Uterus (tissue), 3 donors: ENCODE measurements at regions not wholly inside any gene's neighbourhood (a gene's known extent, or its start where the extent isn't known, plus 50 kb on each side); places are given as distances from the start of the nearest gene placed in this dataset.
"Not testable (repeated sequence)": the region's sequence is repeated elsewhere in the genome, so short reads cannot be mapped to it uniquely, and the experiment has no call there.

Experiments
- DNase-seq, 2 donors: peaks; one replicate each; pipeline ENCODE4 v3.0.0-alpha.2; 2019 to 2020
- H3K27ac ChIP-seq, 2 donors: fragments of 200-600 bp; sonication (generic); 1 replicate in 1 of 2; 2 replicates in 1 of 2; pipeline ENCODE4 v1.5.1; 2016 to 2018
- H3K27me3 ChIP-seq, 2 donors: fragments of 200-600 bp; sonication (generic); one replicate each; pipeline ENCODE4 v1.5.1; 2018 to 2019; ENCODE audit warnings: control low read depth in 1 of 2
- H3K36me3 ChIP-seq, 2 donors: fragments of 200-600 bp; sonication (generic); one replicate each; pipeline ENCODE4 v1.5.1; 2019; ENCODE audit warnings: control low read depth in 1 of 2
- H3K4me1 ChIP-seq, 2 donors: fragments of 200-600 bp; sonication (generic); one replicate each; pipeline ENCODE4 v1.5.1; 2018 to 2019; ENCODE audit warnings: control low read depth in 1 of 2
- H3K4me3 ChIP-seq, 2 donors: fragments of 200-600 bp; sonication (generic); 1 replicate in 1 of 2; 2 replicates in 1 of 2; pipeline ENCODE4 v1.5.1; 2018 to 2019; ENCODE audit warnings: mild to moderate bottlenecking in 1 of 2
- H3K9me3 ChIP-seq, 2 donors: fragments of 200-600 bp; sonication (generic); one replicate each; pipeline ENCODE4 v1.5.1; 2019; ENCODE audit warnings: control low read depth in 1 of 2
- CTCF ChIP-seq, 4 experiments: fragments of 200-600 bp in 2 of 4; fragments of 450-650 bp in 2 of 4; sonication (generic) in 2 of 4; IDR thresholded peaks; one replicate each; pipeline ENCODE4 v1.5.1; 2016 to 2019; ENCODE audit warnings: antibody characterized with exemption in 4 of 4, mild to moderate bottlenecking in 2 of 4, moderate library complexity in 1 of 4
- POLR2A ChIP-seq, 2 donors: fragments of 450-650 bp; IDR thresholded peaks; one replicate each; pipeline ENCODE4 v1.6.1; 2016; ENCODE audit warnings: antibody characterized with exemption in 2 of 2, mild to moderate bottlenecking in 1 of 2, moderate library complexity in 1 of 2
- intact Hi-C: fragments of 100-400 bp; cut with DNase I; formaldehyde crosslinking; loops from one replicate; pipeline ENCODE4 v1.15.1; 2023; ENCODE audit warnings: low total_unique reads
- donor health status: DM: yes; HTN: yes; CAD: no.

- intact Hi-C loops: no loop called here
Measured at GRCh38 chr7:68401313-68401712, 1197.0 kb upstream of the AUTS2 start.

GRCh38 chr7:68406480-68406879 is 1191.8 kb upstream of the AUTS2 start:
- H3K4me1 ChIP-seq: no peaks in the 10 kb centered on the region
- H3K4me3 ChIP-seq: no peak overlapping the region
- DNase-seq: no peak
- H3K27ac ChIP-seq: no peak overlapping the region
- H3K9me3 ChIP-seq: no peaks in the 10 kb centered on the region
- no peaks in the 10 kb centered on the region for H3K36me3 ChIP-seq
- H3K27me3 ChIP-seq: no peaks in the 10 kb centered on the region
- intact Hi-C loops: no loop called here
- no peak for TF ChIP-seq POLR2A (IDR thresholded peaks at IDR 0.05)
- no peak for TF ChIP-seq CTCF (IDR thresholded peaks at IDR 0.05)

More at GRCh38 chr7:68401313-68401712, 1197.0 kb upstream of the AUTS2 start:
- DNase-seq: no peak
- Histone ChIP-seq H3K4me1 (no peaks in the 10 kb centered on the region), H3K9me3 (no peaks in the 10 kb centered on the region), H3K4me3 (no peak overlapping the region), H3K27me3 (no peaks in the 10 kb centered on the region), H3K36me3 (no peaks in the 10 kb centered on the region), H3K27ac (no peak overlapping the region)
- TF ChIP-seq POLR2A (IDR thresholded peaks at IDR 0.05): no peak

DNA sequence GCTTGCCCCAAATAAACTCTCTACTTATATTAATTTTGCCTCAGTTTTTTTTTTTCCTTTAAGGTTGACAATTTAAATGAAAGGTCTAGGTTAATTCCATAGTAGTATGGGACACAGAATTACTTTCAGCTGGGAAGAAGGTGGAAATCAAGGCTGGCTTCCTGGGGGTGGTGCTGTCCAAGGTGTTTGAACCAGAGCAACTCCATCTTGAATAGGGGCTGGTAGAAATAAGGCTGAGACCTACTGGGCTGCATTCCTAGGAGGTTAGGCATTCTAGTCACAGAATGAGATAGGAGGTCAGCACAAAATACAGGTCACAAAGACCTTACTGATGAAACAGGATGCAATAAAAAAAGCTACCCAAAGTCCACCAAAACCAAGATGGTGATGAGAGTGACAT is 1190.8 kb upstream of the AUTS2 start:
- TF ChIP-seq CTCF (IDR thresholded peaks at IDR 0.05) (no peak), POLR2A (IDR thresholded peaks at IDR 0.05) (no peak)
- no peaks in the 10 kb centered on the region for H3K4me1 ChIP-seq
- no peak for DNase-seq
- no peaks in the 10 kb centered on the region for H3K27me3 ChIP-seq
- H3K9me3 ChIP-seq: no peaks in the 10 kb centered on the region
- no peak overlapping the region for H3K27ac ChIP-seq
- H3K4me3 ChIP-seq: no peak overlapping the region
- H3K36me3 ChIP-seq: no peaks in the 10 kb centered on the region
- intact Hi-C loops: no loop called here

- no peak for DNase-seq
- Histone ChIP-seq H3K4me3 (no peak overlapping the region), H3K9me3 (no peaks in the 10 kb centered on the region), H3K36me3 (no peaks in the 10 kb centered on the region), H3K27me3 (no peaks in the 10 kb centered on the region), H3K27ac (no peak overlapping the region), H3K4me1 (no peaks in the 10 kb centered on the region)
- TF ChIP-seq POLR2A (IDR thresholded peaks at IDR 0.05): no peak
- TF ChIP-seq CTCF (IDR thresholded peaks at IDR 0.05): no peak
- intact Hi-C loops: no loop called here
Measured at GRCh38 chr7:68408873-68409272, 1189.4 kb upstream of the AUTS2 start.

DNA sequence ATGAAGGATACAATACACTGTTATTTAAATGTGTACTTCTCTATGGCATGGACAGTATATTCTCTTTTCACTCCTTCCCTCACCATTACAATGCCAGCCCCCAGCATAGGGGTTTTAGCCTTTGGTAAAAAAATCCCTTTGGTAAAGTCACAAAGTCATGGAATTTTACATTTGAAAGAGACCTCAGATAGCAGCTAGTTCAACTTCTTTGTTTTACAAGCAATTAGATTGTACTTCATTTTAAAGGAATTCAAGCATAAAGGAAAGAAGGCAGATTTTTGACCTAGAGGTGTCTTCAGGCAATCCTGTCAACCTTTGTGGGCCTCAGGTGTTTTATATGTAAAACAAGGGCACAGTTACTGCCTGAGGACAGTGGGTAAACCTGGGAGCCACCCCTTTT is 1188.4 kb upstream of the AUTS2 start:
- H3K4me1 ChIP-seq: no peaks in the 10 kb centered on the region
- H3K4me3 ChIP-seq: no peak overlapping the region
- TF ChIP-seq CTCF (IDR thresholded peaks at IDR 0.05) (no peak), POLR2A (IDR thresholded peaks at IDR 0.05) (no peak)
- no peaks in the 10 kb centered on the region for H3K27me3 ChIP-seq
- intact Hi-C loops: no loop called here
- H3K9me3 ChIP-seq: no peaks in the 10 kb centered on the region
- H3K36me3 ChIP-seq: no peaks in the 10 kb centered on the region
- no peak for DNase-seq
- no peak overlapping the region for H3K27ac ChIP-seq

DNA sequence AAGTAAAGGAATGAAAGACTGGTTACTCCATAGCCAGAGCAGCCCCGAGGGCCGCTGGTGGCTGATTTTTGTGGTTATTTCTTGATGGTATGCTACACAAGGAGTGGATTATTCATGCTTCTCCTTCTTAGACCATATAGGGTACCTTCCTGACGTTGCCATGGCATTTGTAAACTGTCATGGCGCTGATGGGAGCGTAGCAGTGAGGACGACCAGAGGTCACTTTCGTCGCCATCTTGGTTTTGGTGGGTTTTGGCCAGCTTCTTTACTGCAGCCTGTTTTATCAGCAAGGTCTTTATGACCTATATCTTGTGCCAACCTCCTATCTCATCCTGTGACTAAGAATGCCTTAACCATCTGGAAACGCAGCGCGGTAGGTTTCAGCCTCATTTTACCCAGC is 1187.6 kb upstream of the AUTS2 start:
- DNase-seq, H3K36me3 ChIP-seq, intact Hi-C loops, H3K27me3 ChIP-seq, H3K4me1 ChIP-seq, H3K9me3 ChIP-seq, H3K27ac ChIP-seq, H3K4me3 ChIP-seq: not testable (repeated sequence)
